HG03442 (cell line): ENCODE measurements at regions not wholly inside any gene's neighbourhood (a gene's known extent, or its start where the extent isn't known, plus 50 kb on each side); places are given as distances from the start of the nearest gene placed in this dataset.
"Not testable (repeated sequence)": the region's sequence is repeated elsewhere in the genome, so short reads cannot be mapped to it uniquely, and the experiment has no call there.

ENCODE experiments used
- ATAC-seq: cut with Tn5 transposase; IDR thresholded peaks from one replicate; pipeline ENCODE4 v1.9.1; 2021; ENCODE audit warnings: mild to moderate bottlenecking, moderate library complexity; ENCODE audit not compliant: unreplicated experiment

DNA sequence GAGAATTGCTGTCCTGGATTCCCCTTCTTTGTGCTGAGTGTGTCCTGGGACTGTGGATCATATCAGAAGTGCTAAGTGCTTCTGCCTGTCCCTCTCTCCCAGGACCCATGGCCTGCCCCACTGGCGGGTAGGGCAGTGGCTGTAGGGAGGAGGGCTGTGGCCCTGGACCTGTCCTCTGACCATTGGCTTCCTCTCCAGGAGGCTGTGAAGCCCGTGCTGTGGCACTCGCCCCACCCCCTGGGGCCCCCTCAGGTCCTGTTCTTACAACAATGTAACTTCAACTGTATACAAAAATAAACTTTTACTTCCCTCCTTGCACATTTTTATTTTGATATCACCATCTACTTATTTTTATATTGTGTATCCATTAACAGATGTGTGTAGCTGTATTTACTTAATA lies 743.8 kb upstream of the CDH8 start:
- not testable (repeated sequence) for ATAC-seq

DNA sequence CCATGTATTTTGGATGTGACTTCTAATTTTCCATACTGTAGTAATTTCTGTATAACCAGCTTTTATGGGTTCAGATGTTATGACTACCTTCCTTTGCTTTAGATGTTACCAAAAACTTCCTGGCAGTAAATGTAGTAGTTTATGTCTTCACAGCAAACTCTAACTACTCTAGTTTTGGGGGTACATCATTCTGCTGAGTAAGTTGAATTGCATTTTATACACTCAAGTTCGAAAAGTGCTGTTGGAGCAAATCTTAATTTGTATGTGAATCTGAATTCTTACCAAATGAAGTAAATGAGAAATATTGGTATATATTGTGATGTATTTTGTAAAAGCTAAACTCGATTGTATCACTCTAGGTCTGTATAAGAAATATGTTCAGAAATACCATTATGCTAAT lies 728.3 kb upstream of the CDH8 start:
- ATAC-seq = no peak

DNA sequence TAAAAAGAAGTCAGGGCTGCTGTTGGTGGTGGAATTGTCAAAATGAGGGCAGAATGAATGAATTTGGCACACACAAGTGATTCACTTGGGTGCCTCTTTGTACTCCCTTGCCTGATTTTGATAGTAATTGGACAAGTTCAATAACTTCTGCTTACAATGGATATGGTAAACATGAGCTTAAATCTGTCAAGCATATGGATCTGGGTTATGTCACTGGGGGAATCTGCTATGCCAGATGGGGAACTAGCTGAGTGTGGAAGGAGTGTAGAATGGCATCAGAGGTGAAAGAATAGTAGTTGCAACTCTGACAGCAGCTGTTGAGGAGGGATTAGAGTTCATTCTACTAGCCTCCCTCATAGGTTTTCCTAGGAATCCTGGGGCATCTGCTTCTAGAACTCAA lies 724.2 kb upstream of the CDH8 start:
- no peak for ATAC-seq

DNA sequence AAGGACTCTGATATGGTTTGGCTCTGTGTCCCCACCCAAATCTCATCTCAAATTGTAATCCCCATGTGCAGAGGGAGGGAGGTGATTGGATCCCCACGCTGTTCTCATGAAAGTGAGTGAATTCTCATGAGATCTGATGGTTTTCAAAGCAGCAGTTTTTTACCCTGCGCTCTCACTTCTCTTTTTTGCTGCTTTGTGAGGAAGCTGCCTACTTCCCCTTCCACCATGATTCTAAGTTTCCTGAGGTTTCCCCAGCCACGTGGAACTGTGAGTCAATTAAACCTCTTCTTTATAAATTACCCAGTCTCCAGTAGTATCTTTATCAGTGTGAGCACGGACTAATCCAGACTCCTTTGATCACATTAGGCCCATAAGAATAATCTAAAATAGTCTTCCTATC lies 719.7 kb upstream of the CDH8 start:
- ATAC-seq = no peak

DNA sequence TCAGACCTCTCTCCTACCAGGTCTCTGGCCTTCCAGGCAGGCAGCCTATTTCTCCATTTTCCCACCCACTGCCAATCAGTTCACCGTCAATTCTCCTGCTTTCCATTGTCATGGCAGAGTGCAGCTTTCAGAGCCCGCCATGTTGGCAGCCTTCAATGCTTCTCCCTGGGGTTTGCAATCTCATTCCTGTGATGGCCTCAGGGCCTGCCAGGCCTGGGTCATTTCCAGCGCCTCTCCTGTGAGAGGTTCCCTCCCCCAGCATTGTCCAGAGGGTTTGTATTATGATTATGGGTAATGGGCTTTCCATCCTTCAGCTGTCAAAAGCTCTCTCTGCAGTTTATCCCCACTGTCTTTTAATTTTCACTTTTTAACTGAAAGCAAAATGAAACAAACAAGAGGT lies 716.6 kb upstream of the CDH8 start:
- ATAC-seq = no peak

DNA sequence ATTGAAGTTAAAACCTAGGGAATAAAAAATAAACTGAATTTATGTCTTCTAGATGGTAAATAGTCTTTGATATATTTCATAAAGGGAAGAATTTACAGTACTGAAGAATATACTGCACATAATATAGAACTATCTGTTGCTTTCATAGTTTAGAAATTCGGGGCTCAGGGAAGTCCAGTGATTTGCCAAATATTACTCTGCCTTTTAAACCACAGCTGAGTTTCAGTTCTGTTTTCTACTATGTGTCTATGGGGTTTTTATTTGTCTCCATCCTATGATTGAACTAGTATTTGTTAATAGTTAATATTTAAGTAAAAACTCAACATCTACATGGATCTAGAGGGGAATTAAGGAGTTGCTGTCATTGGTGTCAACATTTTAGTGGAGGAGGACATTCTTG lies 715.0 kb upstream of the CDH8 start:
- no peak for ATAC-seq

DNA sequence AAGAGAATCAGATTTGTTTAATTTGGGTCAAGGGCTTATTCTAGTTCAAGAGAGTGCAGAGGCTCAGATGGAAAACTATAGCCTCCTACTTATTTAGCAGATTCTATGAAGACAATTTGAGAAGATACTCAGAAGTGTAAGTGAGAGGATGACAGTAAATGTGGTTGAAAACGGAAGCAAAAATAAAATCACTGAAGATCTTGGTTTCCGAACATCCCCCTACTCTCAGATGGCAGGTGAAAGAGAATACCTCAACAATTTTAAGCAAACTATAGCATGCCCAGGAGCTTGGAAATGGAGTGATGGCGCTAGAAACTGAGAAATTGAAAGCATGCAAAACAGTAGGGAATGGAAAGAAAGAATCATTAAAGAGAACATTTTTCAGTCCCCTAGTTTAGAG lies 705.5 kb upstream of the CDH8 start:
- ATAC-seq = no peak

DNA sequence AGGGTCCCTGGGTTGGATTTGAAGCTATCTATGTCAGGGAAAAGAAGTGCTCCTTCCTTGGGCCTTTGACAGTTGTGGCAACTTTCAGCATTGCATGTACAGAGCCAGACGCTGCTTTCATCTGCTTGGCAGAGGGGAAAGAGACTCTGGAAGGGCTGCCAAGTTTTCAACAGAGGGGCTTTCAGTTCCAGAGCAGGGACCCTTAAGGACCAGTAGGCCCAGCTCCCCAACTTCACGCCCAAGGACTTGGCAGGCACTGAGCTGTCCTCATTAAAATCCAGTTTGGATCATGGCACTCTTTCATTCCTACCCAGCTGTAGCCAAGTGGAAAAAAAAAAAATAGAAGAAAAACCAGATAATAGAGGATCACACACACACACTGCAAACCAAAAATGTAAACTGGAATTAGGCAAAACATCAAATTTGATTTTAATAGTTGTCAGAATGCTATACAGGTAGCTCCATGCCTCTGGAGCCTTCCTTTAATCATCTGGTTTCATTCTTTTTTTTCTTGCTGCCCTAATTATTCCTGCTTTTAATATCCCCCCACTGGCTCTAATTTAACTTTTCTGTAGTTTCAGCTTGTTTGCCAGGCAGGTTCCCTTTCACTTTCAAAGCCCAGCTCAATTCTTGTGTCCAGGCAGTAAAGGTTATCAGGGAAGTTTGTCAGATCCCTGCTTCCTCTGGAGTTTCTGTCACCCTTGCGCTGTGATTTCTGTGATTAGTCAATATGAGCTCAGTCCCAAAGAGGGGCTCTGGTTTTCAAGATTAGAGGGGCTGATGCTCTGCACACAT lies 702.6 kb upstream of the CDH8 start:
- no peak for ATAC-seq

DNA sequence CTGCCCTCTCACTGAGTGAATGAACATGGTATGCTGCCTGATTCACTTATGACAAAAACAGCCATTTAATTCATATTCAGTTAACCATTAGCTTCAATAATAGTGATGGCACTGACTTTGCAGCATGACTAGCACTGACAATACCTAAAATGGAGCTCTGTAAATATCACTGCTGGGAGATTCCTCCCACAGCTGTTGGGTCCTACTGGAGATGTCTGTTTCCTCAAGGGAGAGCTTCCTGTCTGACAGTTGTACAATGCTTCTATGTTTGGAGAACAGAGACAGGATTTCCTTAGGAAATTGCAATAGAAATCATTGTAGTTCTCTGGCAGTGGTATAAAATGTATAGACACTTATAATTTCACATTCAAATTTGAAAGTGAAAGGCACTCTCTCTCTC lies 695.9 kb upstream of the CDH8 start:
- no peak for ATAC-seq

DNA sequence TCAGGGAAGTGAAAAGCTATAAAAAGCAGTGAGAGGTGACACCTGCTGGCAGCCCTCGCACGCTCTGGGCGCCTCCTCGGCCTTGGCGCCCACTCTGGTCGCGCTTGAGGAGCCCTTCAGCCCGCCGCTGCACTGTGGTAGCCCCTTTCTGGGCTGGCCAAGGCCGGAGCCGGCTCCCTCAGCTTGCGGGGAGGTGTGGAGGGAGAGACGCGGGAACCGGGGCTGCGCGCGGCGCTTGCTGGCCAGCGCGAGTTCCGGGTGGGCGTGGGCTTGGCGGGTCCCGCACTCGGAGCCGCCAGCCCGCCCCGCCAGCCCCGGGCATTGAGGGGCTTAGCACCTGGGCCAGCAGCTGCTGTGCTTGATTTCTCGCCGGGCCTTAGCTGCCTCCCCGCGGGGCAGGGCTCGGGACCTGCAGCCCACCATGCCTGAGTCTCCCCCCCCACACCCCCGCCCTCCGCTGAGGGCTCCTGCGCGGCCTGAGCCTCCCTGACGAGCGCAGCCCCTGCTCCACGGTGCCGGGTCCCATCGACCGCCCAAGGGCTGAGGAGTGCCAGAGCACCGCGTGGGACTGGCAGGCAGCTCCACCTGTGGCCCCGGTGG lies 688.5 kb upstream of the CDH8 start:
- not testable (repeated sequence) for ATAC-seq

DNA sequence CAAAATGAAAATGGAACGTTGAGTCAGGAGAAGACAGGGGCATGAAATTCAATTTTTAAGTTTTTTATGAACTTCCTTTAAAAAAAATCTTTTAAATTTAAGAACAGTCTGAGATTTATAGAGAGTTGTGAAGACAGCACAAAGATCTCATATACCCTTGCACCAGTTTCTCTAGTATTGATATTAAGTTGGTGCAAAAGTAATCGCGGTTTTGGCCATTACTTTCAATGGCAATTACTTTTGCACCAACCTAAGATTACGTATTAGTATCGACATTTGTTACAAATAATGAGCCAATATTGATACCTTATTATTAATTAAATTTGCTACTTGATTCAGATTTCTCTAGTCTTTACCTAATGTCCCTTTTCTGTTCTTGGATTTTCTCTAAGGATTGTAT lies 684.4 kb upstream of the CDH8 start:
- no peak for ATAC-seq

DNA sequence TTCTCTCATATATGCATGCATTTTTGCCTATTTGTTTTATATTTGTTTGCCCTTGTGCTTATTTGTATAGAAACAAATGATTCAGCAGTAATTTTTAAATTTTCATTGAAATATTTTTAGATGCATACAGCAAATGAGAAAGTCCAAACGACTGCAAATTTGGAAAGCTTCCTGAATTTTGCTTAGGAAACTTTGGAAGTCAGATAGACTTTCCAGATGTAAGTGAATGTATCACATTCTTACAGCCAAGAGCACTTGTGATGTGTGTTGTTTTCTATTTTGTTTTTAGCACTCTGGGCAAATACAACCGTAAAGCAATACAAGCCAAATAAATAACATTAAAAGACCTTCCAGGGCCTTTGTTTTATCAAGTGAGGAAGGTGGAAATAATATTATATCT lies 680.8 kb upstream of the CDH8 start:
- no peak for ATAC-seq

DNA sequence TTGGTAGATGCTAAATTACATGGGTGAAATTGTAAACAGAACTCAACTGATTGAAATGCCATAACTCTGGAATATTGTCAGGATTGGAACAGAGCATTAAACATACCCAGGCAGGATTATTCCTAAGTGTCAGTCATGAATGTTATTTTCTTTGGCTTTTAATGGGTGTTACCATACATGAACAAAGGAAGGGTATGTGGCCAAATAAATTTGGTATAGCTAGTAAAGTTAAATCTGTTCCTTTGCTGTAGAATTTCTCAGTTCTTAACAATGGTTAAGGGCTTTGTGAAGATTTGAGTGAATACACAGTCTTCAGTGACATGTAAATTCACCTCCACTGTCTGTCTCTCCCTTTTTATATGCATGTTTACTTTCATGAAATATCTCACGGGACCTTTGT lies 679.5 kb upstream of the CDH8 start:
- no peak for ATAC-seq

DNA sequence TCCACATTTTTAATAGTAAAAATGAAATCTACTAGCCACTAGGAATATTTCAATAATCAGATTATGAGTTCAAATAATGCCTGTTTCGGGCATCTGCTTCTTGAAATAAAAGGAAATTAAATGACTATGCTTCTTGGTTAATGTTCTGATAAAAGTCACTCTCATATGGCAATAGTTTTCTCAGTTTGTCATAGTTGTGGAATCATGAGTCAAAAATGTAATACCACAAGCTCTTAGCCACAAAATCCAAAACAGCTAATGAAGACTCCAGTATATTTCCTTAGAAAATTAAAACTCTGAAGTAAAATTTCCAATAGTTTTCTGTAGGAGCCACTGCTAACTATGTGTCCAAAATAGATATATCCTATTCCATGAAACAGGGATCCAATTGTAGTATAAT lies 676.3 kb upstream of the CDH8 start:
- no peak for ATAC-seq

DNA sequence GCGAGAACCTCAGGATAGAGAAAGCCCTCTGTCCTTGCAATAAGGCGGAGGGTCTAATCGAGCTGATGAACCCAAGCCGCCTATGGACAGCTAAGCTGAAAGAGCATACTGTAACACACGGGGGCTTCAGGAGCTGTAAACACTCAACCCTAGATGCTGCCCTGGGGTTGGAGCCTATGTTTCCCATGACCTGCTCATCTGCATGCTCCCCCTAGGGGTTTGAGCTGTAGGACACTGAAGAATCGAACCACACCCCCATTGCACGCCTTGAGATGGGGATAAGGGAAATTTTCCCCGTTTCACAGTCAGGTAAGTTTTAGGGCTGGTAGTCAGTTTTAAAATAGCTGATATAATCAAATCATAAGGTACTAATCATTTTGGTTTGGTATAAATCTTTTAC lies 675.6 kb upstream of the CDH8 start:
- no peak for ATAC-seq

DNA sequence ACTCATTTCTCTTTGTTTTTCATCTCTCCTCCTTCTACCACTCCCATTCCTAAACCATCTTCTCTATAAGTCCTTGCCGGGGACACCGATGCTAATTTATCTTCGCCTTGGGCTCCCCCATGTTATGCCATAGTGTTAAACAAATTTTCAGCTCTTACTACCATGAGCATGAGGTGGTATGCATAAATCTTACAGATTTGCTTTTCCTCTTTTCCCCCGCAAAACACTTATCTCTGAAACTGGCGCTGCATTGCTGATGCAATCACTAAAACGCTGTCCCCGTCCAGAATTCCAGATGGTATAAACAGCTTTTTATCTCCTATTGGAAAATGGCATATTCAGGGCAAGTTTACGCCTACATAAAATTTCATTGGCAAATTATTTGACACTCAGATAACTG lies 673.6 kb upstream of the CDH8 start:
- ATAC-seq = no peak

DNA sequence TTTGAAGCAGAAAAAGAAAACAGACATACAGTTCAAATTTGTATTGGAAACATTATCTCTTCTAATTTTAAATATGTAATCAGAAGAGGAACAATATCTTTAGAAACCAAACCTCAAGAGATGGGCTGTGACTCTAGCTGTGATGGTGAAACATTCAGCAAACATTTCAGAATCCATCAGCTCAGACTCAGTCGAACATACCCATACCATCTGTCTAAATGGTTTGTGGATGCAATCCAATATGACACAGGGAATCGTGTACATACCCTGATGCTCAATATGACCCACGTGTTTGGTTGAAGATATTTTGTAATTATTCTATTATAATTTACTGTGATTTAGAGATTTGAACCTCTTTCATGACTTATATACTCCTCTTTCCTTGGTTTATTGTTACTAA lies 665.2 kb upstream of the CDH8 start:
- no peak for ATAC-seq

DNA sequence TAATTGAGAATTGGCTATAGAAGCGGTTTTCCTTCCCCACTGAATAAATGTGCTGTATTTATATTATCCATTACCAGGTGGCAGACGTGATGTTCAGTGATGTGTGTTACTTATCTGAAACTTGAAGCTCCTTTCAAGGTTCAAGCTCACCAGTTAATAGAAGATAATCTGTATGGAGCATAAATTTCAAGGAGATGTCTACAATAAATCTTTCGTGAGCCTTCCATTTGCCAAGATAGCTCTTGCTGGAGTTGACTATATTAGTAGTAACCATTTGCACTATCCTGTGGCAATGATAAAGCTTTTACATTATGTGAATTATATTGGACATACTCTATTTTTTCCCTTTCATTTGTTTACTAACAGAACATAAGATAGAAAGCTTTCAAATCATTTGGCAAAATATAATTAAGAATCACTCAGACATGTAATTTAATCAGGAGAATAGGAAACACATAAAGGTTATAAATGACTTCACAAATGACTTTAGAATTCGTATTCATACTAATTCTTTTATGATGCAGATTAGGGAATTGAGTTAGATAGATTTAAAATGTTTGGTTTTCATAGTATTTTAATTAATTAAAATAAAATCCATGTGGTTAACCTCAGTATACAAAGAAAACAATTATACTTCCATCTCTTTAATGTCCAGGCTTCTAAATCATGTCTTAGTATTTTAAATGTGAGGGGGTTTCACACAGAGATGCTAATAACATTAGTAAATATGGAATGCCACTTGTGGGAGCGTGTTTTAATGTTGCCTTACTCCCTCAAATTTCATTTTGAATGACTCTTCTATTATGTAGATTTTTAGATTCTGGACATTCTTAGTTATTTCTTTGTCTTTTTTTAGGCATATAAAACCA lies 664.4 kb upstream of the CDH8 start:
- no peak for ATAC-seq

DNA sequence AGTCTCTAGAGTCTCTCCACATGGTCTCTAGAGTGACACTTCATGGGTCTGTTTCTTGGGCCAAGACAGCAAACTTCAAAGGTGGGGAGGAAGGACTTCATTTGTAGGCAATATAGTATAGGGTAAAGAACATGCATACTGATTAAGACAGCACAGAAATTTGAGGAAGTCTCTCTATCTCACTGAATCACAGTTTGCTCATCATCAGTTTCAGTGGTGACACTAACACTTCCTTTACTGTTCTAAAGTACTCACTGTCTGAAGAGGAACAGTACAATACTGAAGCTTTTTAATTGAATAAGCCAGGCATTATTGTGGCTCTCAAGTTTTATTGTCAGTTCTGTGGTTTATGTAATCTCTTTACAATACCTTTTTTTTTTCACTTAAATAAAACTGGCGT lies 656.4 kb upstream of the CDH8 start:
- ATAC-seq = no peak

DNA sequence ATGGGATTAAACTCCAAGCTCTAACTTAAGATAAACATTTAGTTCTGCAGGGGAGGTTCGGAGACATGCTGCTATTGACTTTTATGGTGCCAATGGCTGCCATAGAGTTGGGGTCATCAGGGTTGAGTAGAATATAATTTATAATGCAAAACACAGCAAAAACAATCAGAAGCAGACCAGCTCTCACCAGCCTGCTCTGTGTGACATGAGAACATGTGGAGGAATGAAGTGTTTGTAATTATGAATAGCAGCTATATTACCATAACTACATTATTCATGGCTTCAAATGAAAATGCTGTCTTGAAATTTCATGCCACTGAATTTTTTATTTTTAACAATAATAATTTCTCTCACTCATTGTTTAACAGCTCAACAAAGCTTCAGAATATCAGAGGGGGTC lies 645.6 kb upstream of the CDH8 start:
- no peak for ATAC-seq

DNA sequence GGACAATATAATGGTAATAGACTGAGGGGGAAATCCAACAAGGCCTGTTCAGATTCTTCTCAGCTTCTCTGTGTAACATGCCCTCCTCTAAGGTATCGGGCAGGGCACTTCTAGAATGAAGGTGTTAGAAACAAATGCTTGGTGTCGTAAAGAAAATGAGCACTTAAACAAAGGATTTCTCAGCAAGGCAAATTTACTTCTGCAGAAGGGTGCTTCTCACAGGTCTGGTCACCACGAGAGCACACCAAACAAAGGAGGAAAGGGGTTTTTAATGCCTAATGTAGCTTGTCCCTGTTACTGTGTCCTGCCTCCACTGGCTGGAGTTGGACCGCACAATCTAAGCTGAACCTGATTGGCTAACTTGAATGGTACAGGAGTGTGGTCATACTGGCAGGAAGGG lies 642.6 kb upstream of the CDH8 start:
- no peak for ATAC-seq

DNA sequence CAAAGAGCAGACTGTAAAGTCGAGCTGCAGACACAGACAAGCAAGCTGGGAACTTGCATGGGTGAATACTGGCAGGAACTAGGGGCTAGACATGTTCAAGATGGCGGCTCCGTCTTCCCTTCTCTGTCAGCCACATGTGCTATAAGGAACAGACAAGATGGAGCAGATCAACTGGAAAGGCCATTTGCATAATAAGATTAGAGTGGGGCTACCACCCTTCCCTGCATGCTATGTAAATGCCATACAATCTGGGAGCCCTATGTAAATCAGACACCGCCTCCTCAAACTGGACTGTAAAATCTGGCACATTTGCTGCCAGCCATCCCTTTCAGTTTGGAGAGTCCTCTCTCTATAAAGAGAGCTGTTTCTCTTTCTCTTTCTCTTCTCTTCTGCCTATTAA lies 640.1 kb upstream of the CDH8 start:
- no peak for ATAC-seq
